ENCODE measurements at regions not wholly inside any gene's neighbourhood (a gene's known extent, or its start where the extent isn't known, plus 50 kb on each side); places are given as distances from the start of the nearest gene placed in this dataset.

GRCh38 chr4:116636917-116637316 is 448.5 kb downstream of the TRAM1L1 start:
- intact Hi-C loops (cut with micrococcal nuclease) (no loop called here), in situ Hi-C loops (cut with MboI; ENCODE audit: low sequenced_read_pairs) (no loop called here), dilution Hi-C loops (cut with HindIII; ENCODE audit: low sequenced_read_pairs, unreplicated experiment) (no loop called here)
- Histone ChIP-seq H3K4me1 (ENCODE audit: control insufficient read depth, insufficient read depth, low read length) (no peaks in the 10 kb centered on the region), H3K9me3 (ENCODE audit: control insufficient read depth, insufficient read depth, low read length) (no peaks in the 10 kb centered on the region), H3K23ac (ENCODE audit: low read depth, low read length) (no peak overlapping the region), H4K20me1 (ENCODE audit: insufficient read depth, low read length) (no peaks in the 10 kb centered on the region), H3K27ac (ENCODE audit: insufficient read depth, low read length) (no peak overlapping the region), H4K5ac (ENCODE audit: low read depth, low read length) (no peak overlapping the region), H2AK9ac (replicated peaks; ENCODE audit: low read depth, low read length, poor library complexity) (no peak overlapping the region), H3K14ac (replicated peaks; ENCODE audit: low read depth, low read length) (no peak overlapping the region), H2BK5ac (ENCODE audit: low read depth, low read length, poor library complexity, severe bottlenecking) (no peak overlapping the region), H2BK15ac (ENCODE audit: low read depth, low read length) (no peak overlapping the region), H3K9ac (ENCODE audit: low read depth, low read length) (no peak overlapping the region), H2BK120ac (ENCODE audit: low read depth, low read length) (no peak overlapping the region), H3K27me3 (ENCODE audit: control insufficient read depth, insufficient read depth, low read length) (no peaks in the 10 kb centered on the region), H4K8ac (ENCODE audit: low read depth in 2 of 2, low read length in 2 of 2) (no peak overlapping the region), H3K56ac (ENCODE audit: extremely low read depth, insufficient read depth, low read length) (no peak overlapping the region), H3K9me1 (ENCODE audit: insufficient read depth, low read length) (no peaks in the 10 kb centered on the region), H4K91ac (ENCODE audit: insufficient read depth, low read depth, low read length) (no peak overlapping the region), H3K4ac (ENCODE audit: low read depth, low read length) (no peak overlapping the region), H3K4me3 (ENCODE audit: insufficient read depth, low read depth, low read length) (no peak overlapping the region), H3K36me3 (ENCODE audit: control insufficient read depth, insufficient read depth, low read length) (no peaks in the 10 kb centered on the region), H3K18ac (ENCODE audit: low read depth, low read length) (no peak overlapping the region), H3K79me1 (ENCODE audit: low read depth in 1 of 2, low read length in 2 of 2) (no peaks in the 10 kb centered on the region), H3K4me2 (ENCODE audit: low read depth, low read length) (no peak overlapping the region), H2BK20ac (ENCODE audit: low read depth, low read length) (no peak overlapping the region), H2AFZ (replicated peaks; ENCODE audit: low read length, poor library complexity) (no peak overlapping the region), H2AK5ac (ENCODE audit: low read depth, low read length) (no peak overlapping the region)
- no peak for ATAC-seq (ENCODE audit: low read depth)
- no peak for DNase-seq
- POLR2A ChIA-PET (ENCODE audit: unreplicated experiment): no interaction called here
- no TSS peak for BruUV-seq (replicated peaks)
- TF ChIP-seq MAFK (IDR thresholded peaks at IDR 0.05; ENCODE audit: low read depth, low read length) (no peak), CTCF (conservative IDR thresholded peaks at IDR 0.05; ENCODE audit: low read depth, low read length) (no peak), RAD21 (IDR thresholded peaks at IDR 0.05; ENCODE audit: low read length) (no peak)
- no CpG with 5 or more reads among the region's 1 CpG for WGBS, 2 experiments (ENCODE audit: extremely low coverage in 2 of 2, insufficient read length in 1 of 2)
- CTCF ChIA-PET: no interaction called here

All from IMR-90 (cell line).